ENCODE measurements at regions not wholly inside any gene's neighbourhood (a gene's known extent, or its start where the extent isn't known, plus 50 kb on each side); places are given as distances from the start of the nearest gene placed in this dataset.

DNA sequence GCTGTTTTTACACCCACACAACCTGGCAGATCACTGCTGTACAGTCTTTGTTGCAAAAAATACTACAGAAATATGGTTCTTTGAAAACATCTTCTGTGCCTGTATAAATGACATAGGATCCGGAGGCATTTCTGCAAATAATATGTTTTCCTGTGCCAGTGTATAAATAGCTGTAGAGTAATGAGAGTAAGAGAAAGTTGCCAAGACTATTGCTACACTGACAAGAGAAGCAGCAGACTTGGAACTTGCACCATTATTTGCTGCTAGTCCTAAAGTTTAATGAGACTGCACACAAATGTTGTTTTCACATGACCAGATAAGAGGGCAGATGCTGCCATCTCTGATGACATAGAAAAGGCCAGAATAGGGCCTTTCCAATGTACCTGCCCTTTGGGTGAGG is 50.0 kb upstream of the DTNBP1 start:
- H3K4me2 ChIP-seq: no peak overlapping the region
- H3K4me3 ChIP-seq (ENCODE audit: low read depth in 2 of 2, low read length in 1 of 2): no peak overlapping the region
- H3K9ac ChIP-seq: no peak overlapping the region
- H2AFZ ChIP-seq (ENCODE audit: low read depth): no peak overlapping the region
- H3K9me2 ChIP-seq: no peaks in the 10 kb centered on the region
- H3K79me2 ChIP-seq (ENCODE audit: insufficient read depth): no peaks in the 10 kb centered on the region
- no peaks in the 10 kb centered on the region for H3K4me1 ChIP-seq (ENCODE audit: control insufficient read depth in 1 of 2, insufficient read depth in 2 of 2, low read depth in 1 of 2, low read length in 1 of 2)
- DNase-seq: no peak
- no peaks in the 10 kb centered on the region for H4K20me1 ChIP-seq (ENCODE audit: insufficient read depth)
- TF ChIP-seq, protein P1, sequence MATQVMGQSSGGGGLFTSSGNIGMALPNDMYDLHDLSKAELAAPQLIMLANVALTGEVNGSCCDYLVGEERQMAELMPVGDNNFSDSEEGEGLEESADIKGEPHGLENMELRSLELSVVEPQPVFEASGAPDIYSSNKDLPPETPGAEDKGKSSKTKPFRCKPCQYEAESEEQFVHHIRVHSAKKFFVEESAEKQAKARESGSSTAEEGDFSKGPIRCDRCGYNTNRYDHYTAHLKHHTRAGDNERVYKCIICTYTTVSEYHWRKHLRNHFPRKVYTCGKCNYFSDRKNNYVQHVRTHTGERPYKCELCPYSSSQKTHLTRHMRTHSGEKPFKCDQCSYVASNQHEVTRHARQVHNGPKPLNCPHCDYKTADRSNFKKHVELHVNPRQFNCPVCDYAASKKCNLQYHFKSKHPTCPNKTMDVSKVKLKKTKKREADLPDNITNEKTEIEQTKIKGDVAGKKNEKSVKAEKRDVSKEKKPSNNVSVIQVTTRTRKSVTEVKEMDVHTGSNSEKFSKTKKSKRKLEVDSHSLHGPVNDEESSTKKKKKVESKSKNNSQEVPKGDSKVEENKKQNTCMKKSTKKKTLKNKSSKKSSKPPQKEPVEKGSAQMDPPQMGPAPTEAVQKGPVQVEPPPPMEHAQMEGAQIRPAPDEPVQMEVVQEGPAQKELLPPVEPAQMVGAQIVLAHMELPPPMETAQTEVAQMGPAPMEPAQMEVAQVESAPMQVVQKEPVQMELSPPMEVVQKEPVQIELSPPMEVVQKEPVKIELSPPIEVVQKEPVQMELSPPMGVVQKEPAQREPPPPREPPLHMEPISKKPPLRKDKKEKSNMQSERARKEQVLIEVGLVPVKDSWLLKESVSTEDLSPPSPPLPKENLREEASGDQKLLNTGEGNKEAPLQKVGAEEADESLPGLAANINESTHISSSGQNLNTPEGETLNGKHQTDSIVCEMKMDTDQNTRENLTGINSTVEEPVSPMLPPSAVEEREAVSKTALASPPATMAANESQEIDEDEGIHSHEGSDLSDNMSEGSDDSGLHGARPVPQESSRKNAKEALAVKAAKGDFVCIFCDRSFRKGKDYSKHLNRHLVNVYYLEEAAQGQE (IDR thresholded peaks at IDR 0.05; ENCODE audit: low read depth, low read length): no peak
- TF ChIP-seq, protein P2, sequence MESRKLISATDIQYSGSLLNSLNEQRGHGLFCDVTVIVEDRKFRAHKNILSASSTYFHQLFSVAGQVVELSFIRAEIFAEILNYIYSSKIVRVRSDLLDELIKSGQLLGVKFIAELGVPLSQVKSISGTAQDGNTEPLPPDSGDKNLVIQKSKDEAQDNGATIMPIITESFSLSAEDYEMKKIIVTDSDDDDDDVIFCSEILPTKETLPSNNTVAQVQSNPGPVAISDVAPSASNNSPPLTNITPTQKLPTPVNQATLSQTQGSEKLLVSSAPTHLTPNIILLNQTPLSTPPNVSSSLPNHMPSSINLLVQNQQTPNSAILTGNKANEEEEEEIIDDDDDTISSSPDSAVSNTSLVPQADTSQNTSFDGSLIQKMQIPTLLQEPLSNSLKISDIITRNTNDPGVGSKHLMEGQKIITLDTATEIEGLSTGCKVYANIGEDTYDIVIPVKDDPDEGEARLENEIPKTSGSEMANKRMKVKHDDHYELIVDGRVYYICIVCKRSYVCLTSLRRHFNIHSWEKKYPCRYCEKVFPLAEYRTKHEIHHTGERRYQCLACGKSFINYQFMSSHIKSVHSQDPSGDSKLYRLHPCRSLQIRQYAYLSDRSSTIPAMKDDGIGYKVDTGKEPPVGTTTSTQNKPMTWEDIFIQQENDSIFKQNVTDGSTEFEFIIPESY (IDR thresholded peaks at IDR 0.05; ENCODE audit: borderline replicate concordance, low read depth): no peak
- no peak for TF ChIP-seq FOXM1 (IDR thresholded peaks at IDR 0.05; ENCODE audit: low read depth)
- TF ChIP-seq CHD2 (IDR thresholded peaks at IDR 0.05; ENCODE audit: low read length, partially characterized antibody): no peak
- no peak for TF ChIP-seq FOXJ3 (CRISPR knock-in tag; IDR thresholded peaks at IDR 0.05)
- no peak for TF ChIP-seq NFIC (IDR thresholded peaks at IDR 0.05; ENCODE audit: borderline replicate concordance)
- no peak for TF ChIP-seq SMC3 (IDR thresholded peaks at IDR 0.05; ENCODE audit: low read depth, low read length)
- no peak for TF ChIP-seq NRF1 (IDR thresholded peaks at IDR 0.05; ENCODE audit: low read depth, low read length)
- TF ChIP-seq, protein P3, sequence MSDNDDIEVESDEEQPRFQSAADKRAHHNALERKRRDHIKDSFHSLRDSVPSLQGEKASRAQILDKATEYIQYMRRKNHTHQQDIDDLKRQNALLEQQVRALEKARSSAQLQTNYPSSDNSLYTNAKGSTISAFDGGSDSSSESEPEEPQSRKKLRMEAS (IDR thresholded peaks at IDR 0.05; ENCODE audit: low read depth): no peak
- TF ChIP-seq POLR2AphosphoS5 (IDR thresholded peaks at IDR 0.05; ENCODE audit: low read depth, low read length): no peak
- TF ChIP-seq TAF1 (IDR thresholded peaks at IDR 0.05; ENCODE audit: borderline replicate concordance, low read depth, low read length): no peak
- no peaks in the 10 kb centered on the region for H3K36me3 ChIP-seq (replicated peaks in 1 of 2; ENCODE audit: control insufficient read depth in 1 of 2, insufficient read depth in 2 of 2, low read length in 1 of 2)
- no peaks in the 10 kb centered on the region for H3F3A ChIP-seq (replicated peaks; ENCODE audit: insufficient read depth)
- H3K27ac ChIP-seq (ENCODE audit: low read depth in 2 of 2, low read length in 1 of 2): no peak overlapping the region
- no peaks in the 10 kb centered on the region for H3K27me3 ChIP-seq (ENCODE audit: insufficient read depth)
- H3K9me3 ChIP-seq: no peaks in the 10 kb centered on the region
- CTCF ChIA-PET: interaction anchor here (0.8 to 1.2 kb wide), 3 partner anchors 8 to 493 kb away, joined by 3 read pairs; partner anchors contain the start of gene MYLIP
- POLR2A ChIA-PET: no interaction called here
- WGBS (ENCODE audit: low lambda C conversion rate): 59% methylated on average over 1 of the region's 1 CpG

Small RNA genes lying in the stretch of these regions (small RNA-seq; reads per million reads assigned to genes)
- 0 reads per million in 7 experiments for gene AL365265.1
